Fibroblast of gingiva (primary cell): ENCODE measurements at regions not wholly inside any gene's neighbourhood (a gene's known extent, or its start where the extent isn't known, plus 50 kb on each side); places are given as distances from the start of the nearest gene placed in this dataset.

Experiments used
- DNase-seq: peaks from one replicate; pipeline ENCODE4 v3.0.0-alpha.2; 2011; ENCODE audit warnings: low read depth

DNA sequence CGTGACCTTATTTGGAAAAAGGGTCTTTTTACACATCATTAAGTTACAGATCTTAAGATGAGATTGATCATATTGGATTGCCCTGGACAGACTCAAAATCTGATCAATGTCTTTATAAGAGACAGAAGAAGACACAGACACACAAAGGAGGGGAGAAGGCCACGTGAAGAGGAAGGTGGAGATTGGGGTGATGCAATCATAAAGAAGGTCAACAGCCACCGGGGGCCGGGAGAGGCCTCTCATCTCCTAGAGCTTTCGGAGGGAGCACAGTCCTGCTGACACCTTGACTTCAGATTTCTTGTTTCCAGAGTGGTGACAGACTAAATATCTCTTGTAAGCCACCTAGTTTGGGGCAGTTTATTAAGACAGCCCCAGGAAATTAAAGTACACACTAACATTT is 204.6 kb upstream of the CSF3R start:
- no peak for DNase-seq

- no peak for DNase-seq
These were observed 193.3 kb upstream of the CSF3R start for GRCh38 chr1:36675931-36676562.

DNA sequence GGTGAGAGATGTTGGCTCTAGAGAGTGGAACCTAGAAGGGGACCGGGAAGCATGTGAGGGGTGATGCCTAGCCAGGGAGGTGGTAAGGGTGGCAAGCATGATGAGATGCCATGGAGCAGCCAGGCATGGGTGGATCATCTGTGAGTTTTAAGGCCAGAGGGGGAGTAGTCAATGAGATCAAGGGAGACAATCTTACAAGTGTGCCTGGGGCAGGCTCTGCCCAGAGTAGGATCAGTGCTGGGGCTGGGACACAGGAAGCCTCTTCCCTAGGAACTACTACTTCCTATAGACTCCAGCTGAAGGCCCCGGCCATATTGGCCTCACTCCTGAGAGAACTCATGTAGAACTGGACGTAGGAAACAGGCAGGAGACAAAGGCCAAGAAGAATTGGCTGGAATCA is 192.4 kb upstream of the CSF3R start:
- no peak for DNase-seq

DNA sequence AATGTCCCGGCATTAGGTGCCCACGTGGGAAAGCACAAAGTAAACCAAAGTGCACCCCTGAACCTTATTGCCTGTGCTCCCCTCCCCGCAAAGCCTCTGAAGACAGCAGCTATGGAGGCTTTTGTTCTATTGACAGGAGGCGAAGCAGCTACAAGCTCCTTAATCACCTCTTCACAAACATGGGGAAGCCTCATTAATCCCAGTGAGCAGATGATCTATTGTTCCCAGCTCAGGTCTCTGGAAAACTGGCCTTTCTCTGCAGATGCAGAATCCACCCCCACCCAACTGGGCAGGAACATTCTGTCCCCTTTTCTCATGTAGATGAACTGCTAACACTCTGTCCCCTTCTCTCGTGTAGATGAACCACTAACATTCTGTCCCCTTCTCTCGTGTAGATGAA is 190.5 kb upstream of the CSF3R start:
- no peak for DNase-seq

GRCh38 chr1:36669262-36669661 is 186.5 kb upstream of the CSF3R start:
- DNase-seq: no peak

- no peak for DNase-seq
These were observed 185.1 kb upstream of the CSF3R start for GRCh38 chr1:36667836-36668235.

- DNase-seq: no peak
These were observed 184.5 kb upstream of the CSF3R start for GRCh38 chr1:36667256-36667655.

- no peak for DNase-seq
These were observed 182.9 kb upstream of the CSF3R start for GRCh38 chr1:36665478-36666080.

- no peak for DNase-seq
These were observed 182.0 kb upstream of the CSF3R start for GRCh38 chr1:36664571-36665287.

- no peak for DNase-seq
These were observed 181.2 kb upstream of the CSF3R start for GRCh38 chr1:36663772-36664430.

- DNase-seq: no peak
These were observed 176.1 kb upstream of the CSF3R start for GRCh38 chr1:36658838-36659237.

- DNase-seq: no peak
These were observed 175.1 kb upstream of the CSF3R start for GRCh38 chr1:36657826-36658225.

DNA sequence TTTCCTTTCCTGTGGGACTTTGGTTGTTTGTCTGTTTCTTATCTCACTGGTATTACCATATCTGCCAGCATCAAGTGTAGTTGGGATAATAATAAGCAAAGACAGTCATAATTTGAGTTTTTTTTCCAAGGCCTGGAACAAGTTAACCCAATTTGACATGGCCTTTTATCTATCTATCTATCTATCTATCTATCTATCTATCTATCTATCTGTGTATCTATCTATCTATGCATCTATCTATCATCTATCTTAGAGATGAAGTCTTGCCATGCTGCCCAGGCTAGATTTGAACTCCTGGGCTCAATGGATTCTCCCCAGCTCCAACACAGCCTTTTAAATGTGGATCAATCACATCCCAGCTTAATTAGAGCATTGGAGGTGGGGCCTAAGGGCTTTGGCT is 174.1 kb upstream of the CSF3R start:
- no peak for DNase-seq

GRCh38 chr1:36656271-36656670 is 173.6 kb upstream of the CSF3R start:
- DNase-seq: no peak

GRCh38 chr1:36654586-36654985 is 171.9 kb upstream of the CSF3R start:
- no peak for DNase-seq

DNA sequence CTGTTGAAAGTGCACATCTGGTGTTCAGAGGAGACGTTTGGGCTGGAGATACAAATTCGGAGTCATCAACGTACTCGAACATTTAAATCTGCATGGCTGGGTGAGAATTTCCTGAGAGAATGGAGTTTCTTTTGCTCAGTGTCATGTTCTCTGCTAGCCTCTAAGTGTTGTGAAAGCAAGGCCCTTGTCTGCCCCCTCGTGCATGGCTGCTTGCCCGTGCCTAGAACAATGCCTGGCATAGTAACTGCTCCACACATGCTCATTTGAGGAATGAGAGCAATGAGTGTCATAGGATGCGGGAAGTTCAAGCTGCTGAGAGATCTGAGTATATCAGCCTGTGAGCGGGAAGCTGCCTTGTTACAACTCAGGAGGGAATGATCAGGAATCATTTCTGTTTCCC is 171.1 kb upstream of the CSF3R start:
- peak; percentile 61 for DNase-seq

- no peak for DNase-seq
These were observed 169.9 kb upstream of the CSF3R start for GRCh38 chr1:36652586-36652985.

- DNase-seq: no peak
These were observed 169.3 kb upstream of the CSF3R start for GRCh38 chr1:36652011-36652410.

DNA sequence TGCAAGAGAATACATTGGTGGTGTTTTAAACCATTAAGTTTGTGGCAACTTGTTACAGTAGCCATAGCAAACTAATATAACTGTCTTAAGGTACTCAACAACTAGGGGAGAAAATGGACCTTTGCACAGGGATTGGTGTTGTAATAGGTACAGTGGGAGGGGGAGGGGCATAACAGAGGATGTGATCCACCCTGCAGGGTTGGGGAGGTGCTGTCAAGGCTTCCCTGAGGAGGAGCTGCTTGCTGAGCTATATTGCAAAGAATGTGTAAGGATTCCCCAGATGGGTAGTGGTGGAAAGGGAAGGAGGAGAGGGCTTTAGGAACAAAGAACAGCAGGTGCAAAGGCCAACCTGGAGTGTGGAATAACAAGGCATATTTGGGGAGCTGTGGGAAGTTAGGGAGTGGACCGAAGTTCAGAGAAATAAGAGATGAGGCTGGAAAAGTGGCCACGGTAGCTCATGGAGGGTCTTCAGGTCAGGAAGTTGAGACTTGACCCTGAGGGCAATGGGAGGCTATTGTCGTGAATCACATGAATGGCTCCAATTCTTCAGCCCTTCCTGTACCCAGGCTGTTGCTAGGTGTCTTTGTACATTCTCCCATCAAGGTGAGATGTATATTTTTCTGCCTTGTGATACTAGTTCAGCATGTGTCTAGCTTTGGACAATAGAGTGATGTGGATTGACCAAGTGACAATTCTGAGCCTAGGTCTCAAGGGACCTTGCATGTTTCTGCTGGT is 168.6 kb upstream of the CSF3R start:
- DNase-seq: no peak

GRCh38 chr1:36650200-36651065 is 167.7 kb upstream of the CSF3R start:
- peak; percentile 20 for DNase-seq

- no peak for DNase-seq
These were observed 163.2 kb upstream of the CSF3R start for GRCh38 chr1:36645867-36646266.
